HL-60 (cell line): ENCODE measurements at regions not wholly inside any gene's neighbourhood (a gene's known extent, or its start where the extent isn't known, plus 50 kb on each side); places are given as distances from the start of the nearest gene placed in this dataset.

Experiments
- TF ChIP-seq, protein P1 (sequence below): IDR thresholded peaks from one replicate; pipeline ENCODE4 v1.5.1; 2011; ENCODE audit warnings: low read length, control low read depth, inconsistent platforms; ENCODE audit not compliant: insufficient read depth
- TF ChIP-seq, protein P2 (sequence below): IDR thresholded peaks from 2 replicates; pipeline ENCODE4 v1.6.1; 2012; ENCODE audit warnings: low read depth; ENCODE audit not compliant: insufficient replicate concordance

DNA sequence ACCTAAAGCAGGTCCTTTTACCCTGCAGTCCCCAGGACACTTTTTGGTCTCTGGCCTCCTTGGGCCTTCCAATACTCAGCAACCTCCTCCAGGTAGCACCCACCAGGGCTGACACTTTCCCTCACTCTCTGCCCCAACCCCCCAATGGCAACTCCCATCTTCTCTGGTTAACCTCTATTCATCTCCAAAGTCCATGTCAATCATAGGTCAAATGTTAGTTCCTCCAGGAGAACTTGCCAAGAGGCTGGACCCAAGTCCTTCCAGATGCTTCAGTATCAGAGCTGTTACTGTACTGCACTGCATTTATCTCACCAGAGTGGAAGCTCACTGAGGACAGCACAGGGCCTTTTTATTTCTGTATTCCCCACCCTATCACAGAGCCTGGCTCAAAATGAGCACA lies 295.0 kb upstream of the KLF14 start:
- TF ChIP-seq, protein P1, sequence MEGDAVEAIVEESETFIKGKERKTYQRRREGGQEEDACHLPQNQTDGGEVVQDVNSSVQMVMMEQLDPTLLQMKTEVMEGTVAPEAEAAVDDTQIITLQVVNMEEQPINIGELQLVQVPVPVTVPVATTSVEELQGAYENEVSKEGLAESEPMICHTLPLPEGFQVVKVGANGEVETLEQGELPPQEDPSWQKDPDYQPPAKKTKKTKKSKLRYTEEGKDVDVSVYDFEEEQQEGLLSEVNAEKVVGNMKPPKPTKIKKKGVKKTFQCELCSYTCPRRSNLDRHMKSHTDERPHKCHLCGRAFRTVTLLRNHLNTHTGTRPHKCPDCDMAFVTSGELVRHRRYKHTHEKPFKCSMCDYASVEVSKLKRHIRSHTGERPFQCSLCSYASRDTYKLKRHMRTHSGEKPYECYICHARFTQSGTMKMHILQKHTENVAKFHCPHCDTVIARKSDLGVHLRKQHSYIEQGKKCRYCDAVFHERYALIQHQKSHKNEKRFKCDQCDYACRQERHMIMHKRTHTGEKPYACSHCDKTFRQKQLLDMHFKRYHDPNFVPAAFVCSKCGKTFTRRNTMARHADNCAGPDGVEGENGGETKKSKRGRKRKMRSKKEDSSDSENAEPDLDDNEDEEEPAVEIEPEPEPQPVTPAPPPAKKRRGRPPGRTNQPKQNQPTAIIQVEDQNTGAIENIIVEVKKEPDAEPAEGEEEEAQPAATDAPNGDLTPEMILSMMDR, result no peak
- TF ChIP-seq, protein P2, sequence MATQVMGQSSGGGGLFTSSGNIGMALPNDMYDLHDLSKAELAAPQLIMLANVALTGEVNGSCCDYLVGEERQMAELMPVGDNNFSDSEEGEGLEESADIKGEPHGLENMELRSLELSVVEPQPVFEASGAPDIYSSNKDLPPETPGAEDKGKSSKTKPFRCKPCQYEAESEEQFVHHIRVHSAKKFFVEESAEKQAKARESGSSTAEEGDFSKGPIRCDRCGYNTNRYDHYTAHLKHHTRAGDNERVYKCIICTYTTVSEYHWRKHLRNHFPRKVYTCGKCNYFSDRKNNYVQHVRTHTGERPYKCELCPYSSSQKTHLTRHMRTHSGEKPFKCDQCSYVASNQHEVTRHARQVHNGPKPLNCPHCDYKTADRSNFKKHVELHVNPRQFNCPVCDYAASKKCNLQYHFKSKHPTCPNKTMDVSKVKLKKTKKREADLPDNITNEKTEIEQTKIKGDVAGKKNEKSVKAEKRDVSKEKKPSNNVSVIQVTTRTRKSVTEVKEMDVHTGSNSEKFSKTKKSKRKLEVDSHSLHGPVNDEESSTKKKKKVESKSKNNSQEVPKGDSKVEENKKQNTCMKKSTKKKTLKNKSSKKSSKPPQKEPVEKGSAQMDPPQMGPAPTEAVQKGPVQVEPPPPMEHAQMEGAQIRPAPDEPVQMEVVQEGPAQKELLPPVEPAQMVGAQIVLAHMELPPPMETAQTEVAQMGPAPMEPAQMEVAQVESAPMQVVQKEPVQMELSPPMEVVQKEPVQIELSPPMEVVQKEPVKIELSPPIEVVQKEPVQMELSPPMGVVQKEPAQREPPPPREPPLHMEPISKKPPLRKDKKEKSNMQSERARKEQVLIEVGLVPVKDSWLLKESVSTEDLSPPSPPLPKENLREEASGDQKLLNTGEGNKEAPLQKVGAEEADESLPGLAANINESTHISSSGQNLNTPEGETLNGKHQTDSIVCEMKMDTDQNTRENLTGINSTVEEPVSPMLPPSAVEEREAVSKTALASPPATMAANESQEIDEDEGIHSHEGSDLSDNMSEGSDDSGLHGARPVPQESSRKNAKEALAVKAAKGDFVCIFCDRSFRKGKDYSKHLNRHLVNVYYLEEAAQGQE, result no peak
